HepG2 (cell line): ENCODE measurements at regions not wholly inside any gene's neighbourhood (a gene's known extent, or its start where the extent isn't known, plus 50 kb on each side); places are given as distances from the start of the nearest gene placed in this dataset.

ENCODE experiments used
- DNMT3B ChIP-seq: conservative IDR thresholded peaks from 2 replicates; pipeline ENCODE4 v1.6.1; 2016; ENCODE audit warnings: missing biosample characterization, control low read depth
- FOXP1 ChIP-seq, 2 experiments: fragments of 450-650 bp in 1 of 2; IDR thresholded peaks; 2 replicates each; pipeline ENCODE4 v1.6.1; 2017 to 2018; ENCODE audit warnings: antibody characterized with exemption in 1 of 2
- GRHL1 ChIP-seq: sonication (generic); formaldehyde crosslinking; conservative IDR thresholded peaks from 2 replicates; pipeline ENCODE4 v1.8.0; 2022; ENCODE audit warnings: missing genetic modification reagents
- GTF2F1 ChIP-seq: fragments of 150-350 bp; IDR thresholded peaks from 2 replicates; pipeline ENCODE4 v1.6.1; 2014; ENCODE audit warnings: low read length
- GZF1 ChIP-seq: sonication (generic); formaldehyde crosslinking; IDR thresholded peaks from 2 replicates; pipeline ENCODE4 v1.5.1; 2020; ENCODE audit warnings: mild to moderate bottlenecking, missing genetic modification reagents
- KLF6 ChIP-seq: IDR thresholded peaks from 2 replicates; pipeline ENCODE4 v1.8.0; 2016; ENCODE audit warnings: missing biosample characterization, missing genetic modification reagents
- MTERF4 ChIP-seq: sonication (generic); formaldehyde crosslinking; IDR thresholded peaks from 2 replicates; pipeline ENCODE4 v1.8.0; 2023; ENCODE audit warnings: mild to moderate bottlenecking, missing genetic modification reagents
- NRL ChIP-seq: sonication (generic); formaldehyde crosslinking; IDR thresholded peaks from 2 replicates; pipeline ENCODE4 v1.5.0; 2020; ENCODE audit warnings: missing genetic modification reagents, mild to moderate bottlenecking, moderate library complexity, borderline replicate concordance
- REPIN1 ChIP-seq: sonication (generic); formaldehyde crosslinking; IDR thresholded peaks from 2 replicates; pipeline ENCODE4 v1.8.0; 2022; ENCODE audit warnings: missing genetic modification reagents, low read depth, mild to moderate bottlenecking, borderline replicate concordance
- SRSF4 ChIP-seq: fragments of 200-400 bp; formaldehyde crosslinking; IDR thresholded peaks from one replicate; pipeline ENCODE4 v1.6.1; 2018; ENCODE audit warnings: mild to moderate bottlenecking, low read depth, low read length, moderate library complexity; ENCODE audit not compliant: poor library complexity, severe bottlenecking
- TOE1 ChIP-seq: sonication (generic); formaldehyde crosslinking; IDR thresholded peaks from 2 replicates; pipeline ENCODE4 v1.4.0; 2020; ENCODE audit warnings: mild to moderate bottlenecking, missing genetic modification reagents
- ZBTB25 ChIP-seq: IDR thresholded peaks from 2 replicates; pipeline ENCODE4 v1.6.1; 2018; ENCODE audit warnings: missing genetic modification reagents
- ZBTB46 ChIP-seq: sonication (generic); formaldehyde crosslinking; IDR thresholded peaks from 2 replicates; pipeline ENCODE4 v1.4.0; 2020; ENCODE audit warnings: mild to moderate bottlenecking, missing genetic modification reagents, borderline replicate concordance
- ZC3H13 ChIP-seq: sonication (generic); formaldehyde crosslinking; IDR thresholded peaks from 2 replicates; pipeline ENCODE4 v1.8.1; 2023; ENCODE audit warnings: mild to moderate bottlenecking, missing genetic modification reagents, moderate library complexity
- ZFP37 ChIP-seq: sonication (generic); formaldehyde crosslinking; IDR thresholded peaks from 2 replicates; pipeline ENCODE4 v1.4.0; 2020; ENCODE audit warnings: missing genetic modification reagents, borderline replicate concordance
- ZFP82 ChIP-seq: sonication (generic); formaldehyde crosslinking; IDR thresholded peaks from 2 replicates; pipeline ENCODE4 v1.5.1; 2020; ENCODE audit warnings: mild to moderate bottlenecking, missing genetic modification reagents, borderline replicate concordance
- ZNF136 ChIP-seq: sonication (generic); formaldehyde crosslinking; IDR thresholded peaks from 2 replicates; pipeline ENCODE4 v1.8.1; 2022; ENCODE audit warnings: low read depth, mild to moderate bottlenecking, moderate library complexity, missing genetic modification reagents
- ZNF224 ChIP-seq: sonication (generic); formaldehyde crosslinking; IDR thresholded peaks from 2 replicates; pipeline ENCODE4 v1.5.0; 2020; ENCODE audit warnings: mild to moderate bottlenecking, missing genetic modification reagents
- ZNF513 ChIP-seq: sonication (generic); formaldehyde crosslinking; conservative IDR thresholded peaks from 2 replicates; pipeline ENCODE4 v1.5.0; 2020; ENCODE audit warnings: missing genetic modification reagents
- ZNF703 ChIP-seq: sonication (generic); formaldehyde crosslinking; IDR thresholded peaks from 2 replicates; pipeline ENCODE4 v1.5.1; 2020; ENCODE audit warnings: missing genetic modification reagents, mild to moderate bottlenecking, moderate library complexity, borderline replicate concordance
- ZNF850 ChIP-seq: sonication (generic); formaldehyde crosslinking; conservative IDR thresholded peaks from 2 replicates; pipeline ENCODE4 v1.9.0; 2021; ENCODE audit warnings: mild to moderate bottlenecking, missing genetic modification reagents
- ZSCAN31 ChIP-seq: sonication (generic); formaldehyde crosslinking; IDR thresholded peaks from 2 replicates; pipeline ENCODE4 v1.5.0; 2020; ENCODE audit warnings: low read depth, mild to moderate bottlenecking, missing genetic modification reagents

GRCh38 chr15:62391641-62392262, 226.7 kb upstream of the C2CD4B start (continued):
- TF ChIP-seq ZNF513 (CRISPR knock-in tag) (no peak), ZBTB46 (no peak), GRHL1 (CRISPR knock-in tag) (no peak), TOE1 (CRISPR knock-in tag) (no peak), MTERF4 (no peak), ZBTB25 (no peak), ZNF703 (CRISPR knock-in tag) (no peak), NRL (peak; percentile 66; the same call in 1 of the 2 replicates), ZC3H13 (peak; percentile 43; the same call in 1 of the 2 replicates), FOXP1 (IDR thresholded peaks at IDR 0.05) (no peak), FOXP1 (CRISPR knock-in tag; IDR thresholded peaks at IDR 0.05) (no peak), GZF1 (CRISPR knock-in tag) (no peak), SRSF4 (no peak), KLF6 (no peak), ZFP82 (CRISPR knock-in tag) (no peak), ZSCAN31 (peak; percentile 88), ZNF136 (CRISPR knock-in tag) (no peak), ZNF850 (CRISPR knock-in tag) (no peak), ZNF224 (CRISPR knock-in tag) (no peak), ZFP37 (CRISPR knock-in tag) (no peak), DNMT3B (CRISPR knock-in tag) (no peak), REPIN1 (CRISPR knock-in tag) (0 out of 2 replicates have a peak, but pooled peaks have one; percentile 13), GTF2F1 (no peak)
